DOHH2 (cell line): ENCODE measurements at regions not wholly inside any gene's neighbourhood (a gene's known extent, or its start where the extent isn't known, plus 50 kb on each side); places are given as distances from the start of the nearest gene placed in this dataset.

Experiments used
- CTCF ChIP-seq: fragments of 200-600 bp; sonication (generic); IDR thresholded peaks from one replicate; pipeline ENCODE4 v1.5.1; 2014; ENCODE audit warnings: antibody characterized with exemption, mild to moderate bottlenecking, low read depth, low read length; ENCODE audit not compliant: poor library complexity, severe bottlenecking
- EZH2phosphoT487 ChIP-seq: fragments of 200-600 bp; sonication (generic); IDR thresholded peaks from 2 replicates; pipeline ENCODE4 v1.6.1; 2017; ENCODE audit warnings: borderline replicate concordance, mild to moderate bottlenecking, antibody characterized with exemption, low read length, moderate library complexity, mixed read lengths

GRCh38 chr11:92533657-92534335, 309.2 kb downstream of the FAT3 start:
- TF ChIP-seq CTCF (no peak), EZH2phosphoT487 (no peak)
